GM12864 (cell line): ENCODE measurements at regions not wholly inside any gene's neighbourhood (a gene's known extent, or its start where the extent isn't known, plus 50 kb on each side); places are given as distances from the start of the nearest gene placed in this dataset.
"Not testable (repeated sequence)": the region's sequence is repeated elsewhere in the genome, so short reads cannot be mapped to it uniquely, and the experiment has no call there.

Experiments used
- DNase-seq: peaks from one replicate; pipeline ENCODE4 v3.0.0-alpha.2; 2011; ENCODE audit warnings: low read depth
- H3K4me3 ChIP-seq: 2 replicates; pipeline ENCODE4 v1.5.1; 2011; ENCODE audit warnings: mild to moderate bottlenecking, low read depth, low read length, control low read depth
- TF ChIP-seq, protein P1 (sequence below): IDR thresholded peaks from 2 replicates; pipeline ENCODE4 v1.5.1; 2011; ENCODE audit warnings: low read depth, mild to moderate bottlenecking, moderate library complexity, low read length, control low read depth, inconsistent platforms; ENCODE audit errors: missing control alignments

DNA sequence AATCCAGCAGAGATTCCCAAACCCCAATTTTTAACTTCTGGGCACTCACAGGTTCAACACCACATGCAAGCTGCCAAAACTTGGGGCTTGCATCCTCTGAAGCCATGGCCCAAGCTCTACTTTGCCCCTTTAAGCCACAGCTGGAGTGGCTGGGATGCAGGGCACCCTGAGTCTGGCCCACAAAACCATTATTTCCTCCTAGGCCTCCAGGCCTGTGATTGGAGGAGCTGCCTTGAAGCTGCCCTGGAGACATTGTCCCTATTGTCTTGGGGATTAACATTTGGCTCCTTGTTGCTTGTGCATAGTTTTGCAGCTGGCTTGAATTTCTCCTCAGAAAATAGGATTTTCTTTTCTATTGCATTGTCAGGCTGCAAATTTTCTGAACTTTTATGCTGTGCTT, 109.8 kb upstream of the RPRM start:
- DNase-seq, result no peak
- no peak overlapping the region for H3K4me3 ChIP-seq
- TF ChIP-seq, protein P1, sequence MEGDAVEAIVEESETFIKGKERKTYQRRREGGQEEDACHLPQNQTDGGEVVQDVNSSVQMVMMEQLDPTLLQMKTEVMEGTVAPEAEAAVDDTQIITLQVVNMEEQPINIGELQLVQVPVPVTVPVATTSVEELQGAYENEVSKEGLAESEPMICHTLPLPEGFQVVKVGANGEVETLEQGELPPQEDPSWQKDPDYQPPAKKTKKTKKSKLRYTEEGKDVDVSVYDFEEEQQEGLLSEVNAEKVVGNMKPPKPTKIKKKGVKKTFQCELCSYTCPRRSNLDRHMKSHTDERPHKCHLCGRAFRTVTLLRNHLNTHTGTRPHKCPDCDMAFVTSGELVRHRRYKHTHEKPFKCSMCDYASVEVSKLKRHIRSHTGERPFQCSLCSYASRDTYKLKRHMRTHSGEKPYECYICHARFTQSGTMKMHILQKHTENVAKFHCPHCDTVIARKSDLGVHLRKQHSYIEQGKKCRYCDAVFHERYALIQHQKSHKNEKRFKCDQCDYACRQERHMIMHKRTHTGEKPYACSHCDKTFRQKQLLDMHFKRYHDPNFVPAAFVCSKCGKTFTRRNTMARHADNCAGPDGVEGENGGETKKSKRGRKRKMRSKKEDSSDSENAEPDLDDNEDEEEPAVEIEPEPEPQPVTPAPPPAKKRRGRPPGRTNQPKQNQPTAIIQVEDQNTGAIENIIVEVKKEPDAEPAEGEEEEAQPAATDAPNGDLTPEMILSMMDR, result no peak

DNA sequence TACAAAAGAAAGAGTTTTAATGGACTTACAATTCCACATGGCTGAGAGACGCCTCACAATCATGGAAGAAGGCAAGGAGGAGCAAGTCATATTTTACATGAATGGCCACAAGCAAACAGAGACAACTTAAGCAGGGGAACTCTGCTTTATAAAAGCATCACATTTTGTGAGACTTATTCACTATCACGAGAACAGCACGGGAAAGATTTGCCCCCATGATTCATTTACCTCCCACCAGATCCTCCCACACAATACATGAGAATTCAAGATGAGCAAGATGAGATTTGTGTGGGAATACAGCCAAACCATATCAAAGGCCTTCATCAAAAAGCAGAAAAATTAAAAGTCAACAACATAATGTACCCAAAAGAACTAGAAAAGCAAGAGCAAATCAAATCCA, 111.0 kb upstream of the RPRM start:
- TF ChIP-seq, protein P1, result no peak
- no peak for DNase-seq
- no peak overlapping the region for H3K4me3 ChIP-seq

DNA sequence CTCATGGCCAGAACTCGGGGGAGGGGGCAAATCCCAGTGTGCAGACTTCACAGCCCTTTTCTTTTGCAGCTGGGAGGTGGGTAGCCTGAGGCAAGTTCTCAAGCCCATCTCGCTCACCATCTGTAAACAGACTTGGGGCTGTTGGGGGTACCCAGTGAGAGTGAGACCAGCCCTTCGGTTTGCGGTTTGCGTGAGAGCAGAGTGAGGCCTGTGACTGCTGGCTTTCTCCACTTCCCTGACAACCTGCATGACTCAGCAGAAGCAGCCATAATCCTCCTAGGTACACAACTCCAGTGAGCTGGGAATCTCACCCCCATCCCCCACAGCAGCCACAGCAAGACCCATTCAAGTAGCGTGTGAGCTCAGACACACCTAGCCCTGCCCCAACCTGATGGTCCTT, 114.5 kb upstream of the RPRM start:
- not testable (repeated sequence) for DNase-seq, H3K4me3 ChIP-seq

GRCh38 chr2:153595939-153596338, 117.4 kb upstream of the RPRM start:
- TF ChIP-seq, protein P1, result no peak
- no peak for DNase-seq
- no peak overlapping the region for H3K4me3 ChIP-seq

GRCh38 chr2:153601812-153602211, 123.2 kb upstream of the RPRM start:
- H3K4me3 ChIP-seq, result no peak overlapping the region
- TF ChIP-seq, protein P1, result no peak
- no peak for DNase-seq

GRCh38 chr2:153604133-153604532, 125.6 kb upstream of the RPRM start:
- TF ChIP-seq, protein P1, result no peak
- no peak overlapping the region for H3K4me3 ChIP-seq
- no peak for DNase-seq

GRCh38 chr2:153606623-153607022, 128.1 kb upstream of the RPRM start:
- DNase-seq, result no peak
- no peak overlapping the region for H3K4me3 ChIP-seq
- TF ChIP-seq, protein P1, result no peak

DNA sequence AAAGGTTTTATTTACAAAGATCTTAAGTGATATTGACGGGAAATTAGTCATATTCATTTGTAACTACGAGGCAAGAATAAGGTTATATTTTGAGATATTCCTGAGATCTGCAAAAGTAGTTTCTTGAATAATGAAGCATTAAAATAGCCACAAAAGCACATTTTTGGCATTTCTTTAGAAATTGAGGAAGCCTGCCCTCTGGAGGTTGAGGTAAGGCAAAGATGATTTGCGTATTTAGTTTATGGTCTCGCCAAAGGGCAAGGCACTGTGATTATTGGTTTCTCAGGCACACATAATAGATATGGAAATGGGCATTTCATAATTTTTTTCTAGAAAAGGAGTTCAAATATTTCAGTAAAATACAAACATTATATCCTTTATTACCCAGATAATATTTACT, 143.7 kb upstream of the RPRM start:
- no peak for DNase-seq
- no peak overlapping the region for H3K4me3 ChIP-seq
- TF ChIP-seq, protein P1, result no peak
